Activated CD8-positive, alpha-beta T cell treated with anti-CD3 and anti-CD28 coated beads for 36 hours (primary cell): ENCODE measurements at regions not wholly inside any gene's neighbourhood (a gene's known extent, or its start where the extent isn't known, plus 50 kb on each side); places are given as distances from the start of the nearest gene placed in this dataset.

ENCODE experiments used
- ATAC-seq: fragments of 200-7000 bp; cut with Tn5 transposase; one replicate; pipeline ENCODE4 v1.10.0; 2021; ENCODE audit warnings: mild to moderate bottlenecking, moderate library complexity
- CTCF ChIA-PET: fragments of 350-600 bp; sonication (Branson Sonifier 250); formaldehyde crosslinking; loops from one replicate; lab custom pipeline; 2021; ENCODE audit warnings: antibody characterized with exemption; lab: Charles Lee
- POLR2A ChIA-PET: fragments of 350-600 bp; sonication (Branson Sonifier 250); formaldehyde crosslinking; loops from one replicate; lab custom pipeline; 2021; ENCODE audit warnings: antibody characterized with exemption; lab: Charles Lee
- DNase-seq: peaks from one replicate; pipeline ENCODE4 v3.0.0-alpha.2; 2020
- H3K27ac Mint-ChIP-seq: one replicate; pipeline ENCODE4 v1.8.0; 2021; ENCODE audit warnings: mild to moderate bottlenecking, mixed read lengths
- H3K27me3 Mint-ChIP-seq: one replicate; pipeline ENCODE4 v1.8.0; 2021; ENCODE audit warnings: mixed read lengths
- H3K36me3 Mint-ChIP-seq: one replicate; pipeline ENCODE4 v1.8.0; 2021; ENCODE audit warnings: low read depth, mixed read lengths
- H3K4me1 Mint-ChIP-seq: one replicate; pipeline ENCODE4 v1.8.0; 2021; ENCODE audit warnings: low read depth, mixed read lengths
- H3K4me3 Mint-ChIP-seq: one replicate; pipeline ENCODE4 v1.8.0; 2021; ENCODE audit warnings: mild to moderate bottlenecking, moderate library complexity, mixed read lengths
- H3K9me3 Mint-ChIP-seq: one replicate; pipeline ENCODE4 v1.8.0; 2021; ENCODE audit warnings: mixed read lengths
- intact Hi-C: fragments of 100-400 bp; cut with micrococcal nuclease; formaldehyde crosslinking; loops from one replicate; pipeline ENCODE4 v1.10.0; 2022
- TF ChIP-seq, protein P1 (sequence below): fragments of 200-600 bp; IDR thresholded peaks from one replicate; pipeline ENCODE4 v1.8.0; 2022; ENCODE audit warnings: antibody characterized with exemption, mild to moderate bottlenecking

GRCh38 chr6:11925805-11926204 is 86.3 kb upstream of the HIVEP1 start:
- Mint-ChIP-seq H3K36me3 (no peaks in the 10 kb centered on the region), H3K4me1 (no peaks in the 10 kb centered on the region), H3K27me3 (no peaks in the 10 kb centered on the region), H3K9me3 (no peaks in the 10 kb centered on the region), H3K27ac (no peak overlapping the region), H3K4me3 (no peak overlapping the region)
- ATAC-seq (no peak), DNase-seq (no peak)
- TF ChIP-seq, protein P1, sequence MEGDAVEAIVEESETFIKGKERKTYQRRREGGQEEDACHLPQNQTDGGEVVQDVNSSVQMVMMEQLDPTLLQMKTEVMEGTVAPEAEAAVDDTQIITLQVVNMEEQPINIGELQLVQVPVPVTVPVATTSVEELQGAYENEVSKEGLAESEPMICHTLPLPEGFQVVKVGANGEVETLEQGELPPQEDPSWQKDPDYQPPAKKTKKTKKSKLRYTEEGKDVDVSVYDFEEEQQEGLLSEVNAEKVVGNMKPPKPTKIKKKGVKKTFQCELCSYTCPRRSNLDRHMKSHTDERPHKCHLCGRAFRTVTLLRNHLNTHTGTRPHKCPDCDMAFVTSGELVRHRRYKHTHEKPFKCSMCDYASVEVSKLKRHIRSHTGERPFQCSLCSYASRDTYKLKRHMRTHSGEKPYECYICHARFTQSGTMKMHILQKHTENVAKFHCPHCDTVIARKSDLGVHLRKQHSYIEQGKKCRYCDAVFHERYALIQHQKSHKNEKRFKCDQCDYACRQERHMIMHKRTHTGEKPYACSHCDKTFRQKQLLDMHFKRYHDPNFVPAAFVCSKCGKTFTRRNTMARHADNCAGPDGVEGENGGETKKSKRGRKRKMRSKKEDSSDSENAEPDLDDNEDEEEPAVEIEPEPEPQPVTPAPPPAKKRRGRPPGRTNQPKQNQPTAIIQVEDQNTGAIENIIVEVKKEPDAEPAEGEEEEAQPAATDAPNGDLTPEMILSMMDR = no peak
- intact Hi-C loops = no loop called here
- ChIA-PET POLR2A (no interaction called here), CTCF (no interaction called here)

DNA sequence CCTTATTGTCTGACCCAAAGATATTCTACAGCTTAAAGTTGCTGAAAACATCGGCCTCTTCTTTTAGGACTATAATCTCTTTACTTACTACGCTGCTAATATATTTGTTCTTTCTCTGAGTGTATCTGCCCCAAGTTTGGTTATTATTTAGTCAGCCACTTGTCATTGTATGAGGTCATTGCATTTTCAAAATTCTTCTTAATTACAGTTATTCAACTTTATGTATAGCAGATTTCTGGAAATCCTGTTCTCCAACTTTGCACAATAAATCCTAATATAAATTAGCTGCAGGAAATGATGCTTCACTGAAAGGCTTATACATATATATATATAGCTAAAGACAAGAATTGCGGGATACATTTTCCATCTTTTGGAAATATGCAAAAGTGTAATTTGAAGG is 88.5 kb upstream of the HIVEP1 start:
- H3K27me3 Mint-ChIP-seq = no peaks in the 10 kb centered on the region
- H3K4me1 Mint-ChIP-seq = no peaks in the 10 kb centered on the region
- H3K4me3 Mint-ChIP-seq = no peak overlapping the region
- intact Hi-C loops = no loop called here
- no peaks in the 10 kb centered on the region for H3K36me3 Mint-ChIP-seq
- no peak overlapping the region for H3K27ac Mint-ChIP-seq
- DNase-seq (no peak), ATAC-seq (no peak)
- CTCF ChIA-PET = no interaction called here
- TF ChIP-seq, protein P1 = no peak
- POLR2A ChIA-PET = no interaction called here
- no peaks in the 10 kb centered on the region for H3K9me3 Mint-ChIP-seq

- POLR2A ChIA-PET = no interaction called here
- CTCF ChIA-PET = no interaction called here
- TF ChIP-seq, protein P1 = no peak
- Mint-ChIP-seq H3K27me3 (no peaks in the 10 kb centered on the region), H3K9me3 (no peaks in the 10 kb centered on the region), H3K4me1 (no peaks in the 10 kb centered on the region), H3K36me3 (no peaks in the 10 kb centered on the region), H3K27ac (no peak overlapping the region), H3K4me3 (no peak overlapping the region)
- DNase-seq (no peak), ATAC-seq (no peak)
- intact Hi-C loops = no loop called here
Observed at GRCh38 chr6:11922901-11923300, 89.2 kb upstream of the HIVEP1 start.

DNA sequence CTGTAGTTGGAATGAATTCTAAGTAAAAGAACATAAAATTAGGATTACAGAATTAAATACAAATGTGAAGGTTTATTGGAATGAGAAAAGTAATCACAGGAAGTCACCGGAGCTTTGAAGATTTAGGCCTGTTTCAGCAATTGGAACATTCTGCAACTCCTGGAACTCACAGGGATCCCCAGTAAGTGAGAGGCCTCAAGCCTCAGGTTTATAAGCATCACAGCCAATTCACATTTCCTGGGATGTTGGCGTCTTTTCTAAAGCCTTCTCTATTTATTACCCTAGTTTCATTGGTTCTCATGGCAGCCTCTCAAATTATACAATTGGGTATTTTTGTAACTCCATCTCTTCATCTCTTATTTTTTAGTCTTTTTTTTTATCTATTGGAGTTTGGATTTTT is 90.4 kb upstream of the HIVEP1 start:
- intact Hi-C loops = no loop called here
- ChIA-PET CTCF (interaction anchor here (1.6 kb wide), 1 partner anchor 10 kb away, joined by 4 read pairs; no protein-coding TSS in a partner anchor), POLR2A (no interaction called here)
- ATAC-seq (no peak), DNase-seq (no peak)
- H3K4me3 Mint-ChIP-seq = no peak overlapping the region
- H3K4me1 Mint-ChIP-seq = no peaks in the 10 kb centered on the region
- no peaks in the 10 kb centered on the region for H3K36me3 Mint-ChIP-seq
- H3K27me3 Mint-ChIP-seq = no peaks in the 10 kb centered on the region
- no peak overlapping the region for H3K27ac Mint-ChIP-seq
- TF ChIP-seq, protein P1 = no peak
- no peaks in the 10 kb centered on the region for H3K9me3 Mint-ChIP-seq

- no peaks in the 10 kb centered on the region for H3K27me3 Mint-ChIP-seq
- DNase-seq (no peak), ATAC-seq (no peak)
- TF ChIP-seq, protein P1 = no peak
- H3K9me3 Mint-ChIP-seq = no peaks in the 10 kb centered on the region
- H3K4me3 Mint-ChIP-seq = no peak overlapping the region
- ChIA-PET CTCF (interaction anchor here (1.6 kb wide), 1 partner anchor 10 kb away, joined by 4 read pairs; no protein-coding TSS in a partner anchor), POLR2A (no interaction called here)
- H3K27ac Mint-ChIP-seq = no peak overlapping the region
- H3K36me3 Mint-ChIP-seq = no peaks in the 10 kb centered on the region
- intact Hi-C loops = no loop called here
- H3K4me1 Mint-ChIP-seq = no peaks in the 10 kb centered on the region
Observed at GRCh38 chr6:11921017-11921438, 91.1 kb upstream of the HIVEP1 start.
